ENCODE measurements at regions not wholly inside any gene's neighbourhood (a gene's known extent, or its start where the extent isn't known, plus 50 kb on each side); places are given as distances from the start of the nearest gene placed in this dataset.

GRCh38 chr2:238698451-238699306 lies 149.2 kb upstream of the TWIST2 start:
- Histone ChIP-seq H3K9me3 (replicated peaks; ENCODE audit: insufficient read depth, low read length) (no peaks in the 10 kb centered on the region), H4K20me1 (ENCODE audit: insufficient read depth, low read length) (no peaks in the 10 kb centered on the region), H3K79me2 (ENCODE audit: low read length) (no peaks in the 10 kb centered on the region), H3K9ac (ENCODE audit: low read length) (no peak overlapping the region), H3F3A (ENCODE audit: insufficient read depth, low read length) (no peaks in the 10 kb centered on the region), H3K27ac (ENCODE audit: low read length) (no peak overlapping the region), H3K27me3 (replicated peaks; ENCODE audit: insufficient read depth, low read length) (no peaks in the 10 kb centered on the region), H3K4me1 (ENCODE audit: low read length) (no peaks in the 10 kb centered on the region), H3K9me2 (replicated peaks; ENCODE audit: insufficient read depth, low read length) (no peaks in the 10 kb centered on the region), H3K36me3 (replicated peaks; ENCODE audit: insufficient read depth, low read length) (no peaks in the 10 kb centered on the region), H3K4me2 (ENCODE audit: low read depth, low read length) (no peak overlapping the region), H3K4me3 (ENCODE audit: low read length) (no peak overlapping the region; the same call in 1 of the 2 replicates), H2AFZ (ENCODE audit: low read length) (peak overlapping the region; percentile 17; the same call in 1 of the 2 replicates)
- DNase-seq: no peak
- TF ChIP-seq EZH2 (optimal IDR thresholded peaks at IDR 0.05; ENCODE audit: low read depth, low read length): no peak
- TF ChIP-seq EZH2phosphoT487 (IDR thresholded peaks at IDR 0.05; ENCODE audit: low read length): no peak
- TF ChIP-seq, protein P1, sequence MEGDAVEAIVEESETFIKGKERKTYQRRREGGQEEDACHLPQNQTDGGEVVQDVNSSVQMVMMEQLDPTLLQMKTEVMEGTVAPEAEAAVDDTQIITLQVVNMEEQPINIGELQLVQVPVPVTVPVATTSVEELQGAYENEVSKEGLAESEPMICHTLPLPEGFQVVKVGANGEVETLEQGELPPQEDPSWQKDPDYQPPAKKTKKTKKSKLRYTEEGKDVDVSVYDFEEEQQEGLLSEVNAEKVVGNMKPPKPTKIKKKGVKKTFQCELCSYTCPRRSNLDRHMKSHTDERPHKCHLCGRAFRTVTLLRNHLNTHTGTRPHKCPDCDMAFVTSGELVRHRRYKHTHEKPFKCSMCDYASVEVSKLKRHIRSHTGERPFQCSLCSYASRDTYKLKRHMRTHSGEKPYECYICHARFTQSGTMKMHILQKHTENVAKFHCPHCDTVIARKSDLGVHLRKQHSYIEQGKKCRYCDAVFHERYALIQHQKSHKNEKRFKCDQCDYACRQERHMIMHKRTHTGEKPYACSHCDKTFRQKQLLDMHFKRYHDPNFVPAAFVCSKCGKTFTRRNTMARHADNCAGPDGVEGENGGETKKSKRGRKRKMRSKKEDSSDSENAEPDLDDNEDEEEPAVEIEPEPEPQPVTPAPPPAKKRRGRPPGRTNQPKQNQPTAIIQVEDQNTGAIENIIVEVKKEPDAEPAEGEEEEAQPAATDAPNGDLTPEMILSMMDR (IDR thresholded peaks at IDR 0.05; ENCODE audit: low read length): no peak

GRCh38 chr2:238699307-238700116 lies 148.4 kb upstream of the TWIST2 start:
- Histone ChIP-seq H3K9ac (ENCODE audit: low read length) (no peak overlapping the region), H3K79me2 (ENCODE audit: low read length) (no peaks in the 10 kb centered on the region), H3K4me1 (ENCODE audit: low read length) (no peaks in the 10 kb centered on the region), H3K27ac (ENCODE audit: low read length) (no peak overlapping the region), H3K4me3 (ENCODE audit: low read length) (no peak overlapping the region), H4K20me1 (ENCODE audit: insufficient read depth, low read length) (no peaks in the 10 kb centered on the region), H3K27me3 (replicated peaks; ENCODE audit: insufficient read depth, low read length) (no peaks in the 10 kb centered on the region), H3F3A (ENCODE audit: insufficient read depth, low read length) (no peaks in the 10 kb centered on the region), H3K4me2 (ENCODE audit: low read depth, low read length) (no peak overlapping the region), H2AFZ (ENCODE audit: low read length) (no peak overlapping the region), H3K9me3 (replicated peaks; ENCODE audit: insufficient read depth, low read length) (no peaks in the 10 kb centered on the region), H3K9me2 (replicated peaks; ENCODE audit: insufficient read depth, low read length) (no peaks in the 10 kb centered on the region), H3K36me3 (replicated peaks; ENCODE audit: insufficient read depth, low read length) (no peaks in the 10 kb centered on the region)
- TF ChIP-seq, protein P1 (IDR thresholded peaks at IDR 0.05; ENCODE audit: low read length): no peak
- no peak for TF ChIP-seq EZH2phosphoT487 (IDR thresholded peaks at IDR 0.05; ENCODE audit: low read length)
- no peak for TF ChIP-seq EZH2 (optimal IDR thresholded peaks at IDR 0.05; ENCODE audit: low read depth, low read length)
- no peak for DNase-seq

GRCh38 chr2:238700117-238700457 lies 147.8 kb upstream of the TWIST2 start:
- no peaks in the 10 kb centered on the region for H3K9me3 ChIP-seq (replicated peaks; ENCODE audit: insufficient read depth, low read length)
- H3K27me3 ChIP-seq (replicated peaks; ENCODE audit: insufficient read depth, low read length): no peaks in the 10 kb centered on the region
- H3F3A ChIP-seq (ENCODE audit: insufficient read depth, low read length): no peaks in the 10 kb centered on the region
- no peak overlapping the region for H2AFZ ChIP-seq (ENCODE audit: low read length)
- no peaks in the 10 kb centered on the region for H3K36me3 ChIP-seq (replicated peaks; ENCODE audit: insufficient read depth, low read length)
- DNase-seq: no peak
- no peaks in the 10 kb centered on the region for H3K9me2 ChIP-seq (replicated peaks; ENCODE audit: insufficient read depth, low read length)
- no peak overlapping the region for H3K27ac ChIP-seq (ENCODE audit: low read length)
- no peaks in the 10 kb centered on the region for H3K4me1 ChIP-seq (ENCODE audit: low read length)
- no peaks in the 10 kb centered on the region for H4K20me1 ChIP-seq (ENCODE audit: insufficient read depth, low read length)
- TF ChIP-seq EZH2 (optimal IDR thresholded peaks at IDR 0.05; ENCODE audit: low read depth, low read length) (no peak), EZH2phosphoT487 (IDR thresholded peaks at IDR 0.05; ENCODE audit: low read length) (no peak)
- TF ChIP-seq, protein P1 (IDR thresholded peaks at IDR 0.05; ENCODE audit: low read length): no peak
- H3K9ac ChIP-seq (ENCODE audit: low read length): no peak overlapping the region
- no peak overlapping the region for H3K4me3 ChIP-seq (ENCODE audit: low read length)
- H3K4me2 ChIP-seq (ENCODE audit: low read depth, low read length): no peak overlapping the region
- H3K79me2 ChIP-seq (ENCODE audit: low read length): no peaks in the 10 kb centered on the region
